Adrenal gland (tissue), 5 donors: ENCODE measurements at regions not wholly inside any gene's neighbourhood (a gene's known extent, or its start where the extent isn't known, plus 50 kb on each side); places are given as distances from the start of the nearest gene placed in this dataset.

Experiments used
- CTCF ChIP-seq, 6 experiments: fragments of 450-650 bp in 4 of 6; fragments of 200-600 bp in 2 of 6; sonication (generic) in 1 of 6; IDR thresholded peaks; 1 replicate in 5 of 6; 2 replicates in 1 of 6; pipeline versions ENCODE4 v1.5.1 to v1.8.0; 2016 to 2021; ENCODE audit warnings: antibody characterized with exemption in 6 of 6, mild to moderate bottlenecking in 2 of 6, moderate library complexity in 1 of 6
- POLR2A ChIP-seq, 2 donors: fragments of 450-650 bp; IDR thresholded peaks; one replicate each; pipeline ENCODE4 v1.6.1; 2017; ENCODE audit warnings: antibody characterized with exemption in 2 of 2, mild to moderate bottlenecking in 2 of 2, moderate library complexity in 1 of 2
- donor health status: DM: no; HTN: no; CAD: no.

GRCh38 chr6:86217906-86218305 is 575.2 kb upstream of the SYNCRIP start:
- TF ChIP-seq CTCF (IDR thresholded peaks at IDR 0.05), result no peak
- no peak for TF ChIP-seq POLR2A (IDR thresholded peaks at IDR 0.05)
